Stimulated activated CD4-positive, alpha-beta T cell treated with anti-CD3 and anti-CD28 coated beads, Interleukin-12 subunit alpha, Interleukin-12 subunit beta, amount 100 ng/mL, for 24 hours (primary cell): ENCODE measurements at regions not wholly inside any gene's neighbourhood (a gene's known extent, or its start where the extent isn't known, plus 50 kb on each side); places are given as distances from the start of the nearest gene placed in this dataset.

Experiments used
- DNase-seq, 2 experiments: peaks; one replicate each; pipeline ENCODE4 v3.0.0-alpha.2; 2020; ENCODE audit warnings: low read depth in 2 of 2

DNA sequence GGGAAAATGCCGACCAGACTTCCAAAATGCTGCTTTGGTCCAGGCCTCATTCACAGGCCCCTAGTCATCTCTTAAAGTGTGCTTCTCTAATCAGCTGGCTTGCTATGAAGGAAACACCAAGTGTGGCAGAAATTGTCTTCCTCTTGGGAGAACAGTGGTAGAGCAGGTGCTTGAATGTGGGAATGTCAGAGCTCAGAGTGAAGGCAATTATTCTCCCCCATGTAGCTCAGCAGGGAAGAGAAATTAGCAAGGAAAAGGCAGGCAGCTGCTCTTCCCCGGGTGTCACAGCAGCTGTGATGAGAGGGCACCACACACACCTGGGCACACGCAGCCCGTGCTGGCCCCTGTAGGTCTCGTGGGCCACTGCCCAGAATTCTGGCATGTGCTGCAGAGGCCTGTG lies 358.5 kb downstream of the WDR72 start:
- DNase-seq, result no peak

DNA sequence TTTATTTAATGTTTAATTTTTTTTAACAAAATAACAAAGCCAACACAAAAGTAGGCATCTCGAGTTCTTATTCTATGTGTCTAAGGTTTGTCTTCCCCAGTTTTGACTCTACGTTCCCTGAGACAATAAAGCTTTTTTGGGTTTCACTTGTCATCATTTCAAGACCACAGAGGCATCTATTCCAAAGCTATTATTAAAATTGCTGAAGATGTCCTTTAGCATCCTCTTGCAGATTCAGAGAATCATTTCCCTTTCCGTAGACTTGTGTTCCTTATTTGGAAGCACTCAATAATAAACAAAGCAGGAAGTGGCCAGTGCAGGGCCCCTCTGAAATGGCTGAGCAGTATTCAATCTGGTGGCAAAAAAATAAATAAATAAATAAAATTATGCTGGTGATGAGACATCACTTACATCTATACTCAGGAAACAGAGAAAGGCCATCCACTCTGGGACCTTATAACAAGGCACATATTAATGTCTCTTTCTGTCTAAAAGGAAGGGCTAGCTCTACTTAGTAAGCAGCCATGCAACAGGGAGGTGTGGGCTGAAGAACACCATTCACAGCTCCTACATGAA lies 362.3 kb downstream of the WDR72 start:
- no peak for DNase-seq

DNA sequence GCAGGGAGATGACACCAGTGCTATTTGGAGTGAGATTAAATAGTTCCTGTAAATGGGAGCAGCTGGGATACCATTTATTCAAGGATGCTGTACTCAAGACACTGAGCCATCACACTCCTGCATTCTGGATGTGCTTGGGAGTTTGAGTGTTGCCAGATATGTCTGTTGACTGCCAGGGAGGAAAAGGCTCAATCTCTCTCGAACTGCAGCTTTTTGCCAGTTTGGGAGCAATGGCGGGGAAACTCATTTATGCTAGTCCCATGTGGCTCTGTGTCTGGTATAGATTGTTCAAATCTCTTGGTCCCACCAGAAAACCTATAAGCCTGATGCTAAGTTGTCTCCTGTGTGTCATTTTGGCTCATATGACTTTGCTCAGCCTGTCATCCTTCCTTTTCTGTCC lies 363.6 kb downstream of the WDR72 start:
- no peak for DNase-seq

DNA sequence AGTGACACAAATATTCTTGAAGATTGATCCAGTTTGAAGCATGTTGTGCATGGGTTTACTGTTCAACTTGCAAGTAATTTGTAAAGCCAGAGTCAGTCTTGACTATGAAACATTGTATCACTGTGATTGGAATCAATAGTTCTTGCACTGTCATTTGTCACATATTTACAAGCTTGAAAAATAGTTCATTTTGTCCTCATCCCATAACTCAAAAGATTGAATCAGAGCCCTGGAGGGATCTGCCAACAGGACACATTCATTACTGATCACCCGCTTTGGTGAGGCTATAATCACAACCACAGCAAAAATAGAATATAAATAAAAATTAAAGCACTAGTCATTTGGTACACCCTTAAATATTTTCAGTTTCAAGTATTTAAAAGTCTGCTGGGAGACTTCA lies 368.9 kb downstream of the WDR72 start:
- no peak for DNase-seq

DNA sequence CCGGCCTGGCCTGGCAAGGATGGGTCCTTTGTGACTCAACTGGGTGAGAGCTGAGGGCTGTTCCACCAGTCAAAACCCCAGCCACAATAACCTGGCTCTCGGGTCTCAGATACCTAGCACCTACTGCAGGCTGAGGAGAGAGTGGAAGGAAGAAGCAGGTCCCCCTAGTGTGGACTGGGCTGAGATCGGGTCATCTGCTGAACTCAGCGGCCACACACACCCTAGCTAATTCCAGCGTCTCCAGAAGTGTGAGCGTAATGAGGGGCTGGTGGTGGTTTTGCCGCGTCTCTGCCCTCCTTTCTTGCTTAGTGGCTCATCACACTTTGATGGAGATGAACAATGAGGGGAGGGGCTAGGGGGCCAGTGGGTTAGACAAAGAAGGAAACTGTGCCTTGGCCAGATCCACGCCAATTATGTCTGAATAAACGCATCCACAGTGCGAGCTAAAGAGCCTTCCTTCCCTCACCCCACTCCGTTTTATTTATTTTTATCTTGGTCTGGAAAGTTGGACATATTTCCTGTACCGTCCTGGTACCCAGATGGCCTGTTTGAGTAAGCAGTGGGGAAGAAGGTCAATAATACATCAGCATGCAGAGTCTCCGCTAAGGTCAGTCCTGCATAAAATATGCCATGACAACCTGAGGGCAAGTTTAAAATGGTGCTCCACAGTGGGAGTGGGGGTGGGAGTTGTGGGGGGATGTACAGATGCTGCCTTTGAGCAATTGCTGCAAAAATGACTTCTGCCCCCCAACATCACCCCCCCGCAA lies 370.0 kb downstream of the WDR72 start:
- DNase-seq, result no peak

DNA sequence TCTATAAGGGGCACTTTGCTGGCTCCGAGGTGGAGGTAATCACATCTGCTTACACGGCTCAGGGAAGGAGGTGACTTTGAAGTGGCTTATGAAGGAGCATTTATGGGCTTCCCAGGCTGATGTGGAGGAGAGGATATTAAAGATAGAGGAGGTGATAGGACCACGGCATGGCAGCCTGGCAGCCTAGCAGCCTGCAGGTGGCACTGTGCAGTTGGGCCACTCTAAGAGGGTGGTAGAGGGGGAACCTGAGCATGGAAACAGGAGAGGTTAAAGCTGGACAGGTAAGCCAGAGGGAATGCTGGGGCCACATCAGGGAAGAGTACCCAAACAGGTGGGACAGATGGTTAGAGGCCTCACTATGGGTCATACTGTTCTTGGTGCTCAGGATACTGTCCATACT lies 375.0 kb downstream of the WDR72 start:
- no peak for DNase-seq

DNA sequence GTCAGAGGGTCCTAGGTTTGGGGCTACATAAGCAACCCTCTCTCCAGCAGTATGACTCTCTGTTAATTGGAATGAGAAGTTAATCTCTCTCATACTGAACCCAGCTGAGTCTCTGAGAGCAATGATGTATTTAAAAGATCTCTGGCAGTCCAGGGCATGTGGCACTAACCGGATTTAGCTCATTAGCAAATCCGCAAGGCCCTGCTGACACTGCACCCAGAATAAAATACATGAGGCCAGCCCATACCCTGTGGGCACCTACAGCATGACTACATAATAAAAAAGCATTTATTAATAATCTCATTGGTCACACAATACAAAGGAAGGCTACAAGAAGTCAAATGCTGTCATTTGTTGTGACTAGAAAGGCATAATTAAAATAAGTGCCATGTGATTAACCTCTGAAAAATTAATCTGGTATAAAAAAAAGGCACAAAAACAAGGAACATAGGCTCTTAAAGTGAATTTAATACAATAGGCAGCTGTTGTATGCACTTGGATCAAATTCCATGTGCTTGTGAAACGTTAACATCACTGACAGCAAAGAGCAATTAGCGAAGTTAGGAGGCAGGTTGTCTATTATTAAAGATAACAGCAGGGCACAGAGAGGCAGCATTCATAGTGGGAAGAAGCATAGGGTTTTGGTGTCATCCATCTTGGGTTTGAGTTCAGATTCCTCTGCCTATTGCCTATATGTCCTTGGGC lies 381.2 kb downstream of the WDR72 start:
- no peak for DNase-seq

DNA sequence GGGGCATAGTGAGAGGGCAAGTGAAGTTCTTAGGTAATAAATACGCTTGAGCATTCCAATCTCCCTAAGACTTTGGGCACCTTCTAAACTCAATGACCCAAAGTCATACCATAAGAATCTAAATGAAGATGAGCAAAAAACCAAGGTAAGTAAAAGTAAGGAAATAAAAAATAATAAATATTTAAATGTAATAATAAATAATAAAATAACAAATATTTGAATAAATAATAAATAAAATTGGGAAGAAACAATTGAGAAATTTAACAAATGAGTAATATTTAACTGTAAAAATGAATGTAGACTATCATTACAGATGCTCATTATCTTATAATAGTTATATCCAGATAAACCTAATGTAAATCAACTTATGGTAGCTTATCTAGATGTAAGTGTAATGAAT lies 391.7 kb downstream of the WDR72 start:
- DNase-seq, result no peak

DNA sequence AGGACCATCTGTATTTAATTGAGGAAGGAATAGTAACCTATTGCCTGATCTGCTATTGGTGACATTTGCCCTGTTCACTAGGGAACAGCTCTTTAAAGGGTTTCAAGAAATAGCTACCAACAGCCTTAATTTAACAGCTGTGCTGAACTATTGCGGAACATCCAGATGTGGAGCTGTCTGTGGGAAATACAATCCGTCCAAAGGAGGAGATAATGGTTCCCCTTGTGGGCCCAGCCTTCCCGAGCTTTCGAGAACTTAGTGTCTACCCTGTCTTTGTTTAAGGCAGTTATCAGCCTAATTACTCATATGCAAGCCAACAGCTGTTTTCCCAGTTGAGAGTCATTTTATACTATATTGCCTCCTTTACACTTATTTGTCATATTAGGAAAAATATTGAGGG lies 398.6 kb downstream of the WDR72 start:
- DNase-seq, result no peak

DNA sequence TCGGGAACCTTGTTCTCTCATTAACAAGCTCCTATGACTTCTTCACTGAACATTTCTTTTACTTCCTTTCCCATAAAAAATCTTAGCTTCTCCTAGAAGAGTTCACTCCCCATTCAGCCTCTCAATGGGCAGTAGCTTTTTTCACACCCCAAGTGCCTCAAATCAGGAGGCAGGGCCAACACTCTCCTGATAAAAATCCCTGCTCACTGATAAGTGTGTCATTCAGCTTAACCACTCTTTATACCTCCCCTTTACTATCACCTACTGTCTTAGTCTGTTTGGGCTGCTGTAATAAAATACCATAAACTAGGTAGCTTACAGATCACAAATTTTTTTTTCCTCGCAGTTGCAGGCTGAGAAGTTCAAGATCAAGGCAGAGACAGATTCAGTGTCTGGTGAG lies 400.4 kb downstream of the WDR72 start:
- no peak for DNase-seq

DNA sequence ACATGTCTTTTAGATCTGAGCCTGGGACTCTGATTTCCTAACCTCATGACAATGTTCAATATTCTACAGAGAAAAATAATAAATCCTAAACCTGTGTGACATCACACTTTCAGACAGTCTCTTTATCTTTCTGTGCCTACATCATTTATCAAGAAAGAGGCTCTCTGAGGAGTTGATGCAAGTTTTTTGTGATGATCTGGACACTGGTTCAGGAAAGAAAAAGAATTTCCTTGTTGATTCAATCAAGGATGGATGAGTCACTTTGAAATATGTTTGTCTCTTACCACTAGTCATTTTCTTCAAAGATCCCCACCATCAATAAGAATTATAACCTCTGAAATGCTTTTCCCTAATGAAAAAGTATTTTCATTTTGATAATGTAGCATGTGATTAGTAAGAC lies 404.6 kb downstream of the WDR72 start:
- DNase-seq, result no peak

DNA sequence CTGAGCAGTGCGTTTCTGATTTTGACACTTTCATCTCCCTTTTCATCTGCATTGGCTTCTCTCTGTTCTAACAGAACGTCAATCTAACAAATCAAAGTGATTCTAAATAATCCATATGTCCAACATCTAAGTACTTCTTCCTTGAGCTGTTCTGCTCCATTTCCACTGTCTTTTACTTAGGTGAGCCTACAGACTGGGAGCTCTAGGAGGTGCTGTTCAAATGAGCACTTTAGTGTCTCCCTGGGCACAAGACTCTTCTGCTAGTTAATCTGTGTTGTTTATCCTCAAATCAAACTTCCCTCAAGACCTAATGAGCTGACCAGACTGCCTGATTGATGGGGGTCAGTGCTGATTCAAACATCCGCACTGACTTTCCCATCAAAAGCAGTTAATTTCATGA lies 408.1 kb downstream of the WDR72 start:
- no peak for DNase-seq

DNA sequence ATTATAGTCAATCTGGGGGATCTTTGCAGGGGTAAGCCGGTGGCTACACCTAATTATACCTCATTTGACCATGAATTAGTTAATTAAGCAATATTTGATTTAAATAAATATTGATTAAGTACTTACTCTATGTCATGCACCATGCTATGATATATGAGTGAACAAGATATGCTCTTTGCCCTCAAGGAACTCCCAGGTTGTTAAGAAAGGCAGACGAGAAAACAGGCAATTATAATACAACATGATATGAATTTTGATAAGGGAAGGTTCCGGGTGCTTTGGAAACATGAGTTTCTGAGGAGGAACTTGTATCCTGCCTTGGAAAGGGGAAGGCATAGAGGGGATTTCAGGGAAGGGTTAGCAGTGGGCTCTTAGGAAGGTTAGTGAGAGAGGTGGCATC lies 412.9 kb downstream of the WDR72 start:
- DNase-seq, result no peak

DNA sequence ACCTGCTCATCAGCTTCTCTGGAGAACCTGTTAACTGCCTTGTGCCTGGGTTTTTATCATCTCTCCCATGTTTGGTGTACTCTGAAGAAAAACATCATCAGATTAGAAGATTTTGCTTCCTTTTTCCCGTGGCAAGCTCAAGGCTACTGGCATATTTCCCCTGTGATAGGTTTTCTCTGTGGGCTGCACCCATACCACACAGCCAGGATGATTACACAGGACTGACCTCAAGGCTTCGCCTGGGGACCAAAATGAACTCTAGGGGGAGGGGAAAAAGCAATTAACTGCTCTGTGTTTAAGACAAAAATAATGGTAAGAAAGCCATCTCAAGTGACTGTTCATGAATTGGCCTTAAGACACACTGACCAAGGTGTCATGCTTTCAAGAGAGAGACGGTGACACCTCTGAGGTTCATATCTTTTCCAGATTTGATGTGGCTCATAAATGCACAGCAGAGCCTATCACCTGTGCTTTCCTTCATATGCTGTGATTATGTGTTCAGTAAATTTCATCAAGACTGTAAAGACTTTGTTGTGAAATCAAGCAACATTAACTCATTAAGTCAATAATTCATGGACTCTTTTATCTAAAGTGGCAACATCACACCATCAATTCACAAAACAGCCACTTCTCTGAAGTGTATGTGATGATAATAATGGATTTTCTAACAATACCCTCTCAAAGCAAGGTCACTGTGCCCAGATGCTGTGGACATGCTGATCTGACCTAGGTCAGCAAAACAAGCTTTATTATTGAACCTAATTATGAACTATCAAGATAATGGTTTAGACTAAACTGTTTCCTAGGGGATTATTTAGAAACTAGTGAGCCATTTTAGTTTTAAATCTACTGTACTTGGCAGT lies 427.9 kb downstream of the WDR72 start:
- no peak for DNase-seq

DNA sequence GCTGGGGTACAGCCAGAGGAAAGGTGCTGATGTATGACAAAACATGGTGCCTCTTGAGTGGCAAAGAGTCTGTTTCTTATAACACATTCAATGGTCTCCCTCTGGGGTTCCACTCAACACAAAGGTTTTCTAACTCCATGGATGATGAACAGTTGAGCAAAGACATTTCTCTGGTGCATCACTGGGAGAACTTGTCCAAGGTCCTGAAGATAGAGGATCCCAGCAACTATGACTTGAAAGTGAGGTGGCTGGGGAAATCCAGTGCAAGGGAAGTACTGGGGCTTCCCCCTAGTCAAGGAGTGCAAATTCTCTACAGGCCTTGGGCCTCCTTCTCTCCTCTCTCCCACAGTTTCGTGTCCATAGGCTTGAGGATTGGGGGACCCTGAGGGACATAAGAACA lies 431.1 kb downstream of the WDR72 start:
- no peak for DNase-seq

DNA sequence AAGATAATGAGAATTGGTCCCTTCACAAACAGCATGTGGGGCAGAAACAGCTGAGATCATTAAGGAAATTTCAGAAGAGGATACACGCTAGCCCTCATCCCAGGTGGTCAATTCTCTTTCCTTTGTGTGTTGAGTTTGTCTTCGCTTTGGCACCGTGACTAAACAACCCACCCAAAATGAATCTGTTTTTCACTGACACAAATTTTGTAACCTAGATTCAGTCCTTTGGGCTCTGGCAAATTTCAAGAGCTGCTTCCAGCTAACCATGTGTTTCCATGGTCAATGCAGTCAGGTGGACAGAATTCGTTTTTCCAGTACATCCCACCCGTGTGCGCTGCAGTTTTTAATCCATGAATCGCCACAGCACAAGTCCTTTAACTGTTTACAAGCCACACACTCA lies 435.4 kb downstream of the WDR72 start:
- no peak for DNase-seq

DNA sequence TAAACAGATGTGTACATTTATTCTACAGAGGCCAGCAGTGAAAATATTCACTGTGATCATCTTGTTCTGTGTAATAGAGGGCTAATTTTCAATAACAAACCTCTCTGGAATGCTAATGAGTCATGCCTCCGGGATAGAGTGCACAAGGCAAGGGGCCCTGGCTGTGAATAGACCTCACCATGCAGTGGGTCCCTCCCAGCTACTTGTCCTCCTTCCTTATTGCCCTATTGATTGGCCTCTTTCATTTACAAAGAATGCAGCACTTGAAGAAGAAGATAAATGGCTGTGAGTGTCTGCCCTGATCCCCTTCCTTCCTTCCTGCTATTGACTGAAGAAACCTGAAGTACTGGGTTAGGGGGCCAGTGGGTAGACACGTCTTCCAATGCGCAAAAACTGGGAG lies 436.3 kb downstream of the WDR72 start:
- DNase-seq, result no peak

DNA sequence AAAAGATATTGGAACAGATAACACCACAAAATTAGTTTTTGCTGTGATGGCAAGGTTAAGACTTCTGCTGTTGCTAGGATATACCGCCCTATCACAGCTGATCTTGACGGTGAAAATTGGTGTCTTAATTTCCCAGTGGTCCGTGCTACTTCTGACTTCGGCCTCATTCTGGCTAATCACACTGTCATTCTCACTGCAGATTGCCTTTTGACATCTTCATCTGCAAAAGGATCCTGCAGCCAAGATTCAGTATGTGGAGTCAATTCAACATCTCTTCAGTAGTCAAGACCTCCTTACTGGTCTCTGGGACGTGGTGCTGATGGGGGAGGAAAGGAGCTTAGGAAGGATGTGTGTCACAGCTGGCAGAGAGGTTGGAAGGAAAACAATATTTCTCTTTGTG lies 438.6 kb downstream of the WDR72 start:
- DNase-seq, result no peak

DNA sequence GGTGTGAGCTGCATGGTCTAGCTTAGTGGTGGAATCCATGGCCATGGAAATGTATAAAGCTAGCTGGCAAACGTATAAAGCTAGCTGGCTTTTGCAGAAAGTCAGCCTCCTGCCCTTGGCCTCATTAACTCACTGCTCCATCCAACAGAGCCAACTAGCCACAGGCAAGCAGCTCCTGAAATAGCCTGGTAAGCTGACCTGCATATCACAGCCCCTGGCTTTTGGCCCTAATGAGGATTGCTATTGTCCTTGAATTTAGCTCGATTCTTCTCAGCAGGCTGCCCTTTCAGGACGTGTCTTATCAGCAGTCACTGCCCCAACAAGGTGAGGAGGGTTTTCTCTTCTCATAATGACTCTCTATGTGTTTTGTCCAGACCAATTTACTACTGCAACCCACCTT lies 446.8 kb downstream of the WDR72 start:
- DNase-seq, result no peak

DNA sequence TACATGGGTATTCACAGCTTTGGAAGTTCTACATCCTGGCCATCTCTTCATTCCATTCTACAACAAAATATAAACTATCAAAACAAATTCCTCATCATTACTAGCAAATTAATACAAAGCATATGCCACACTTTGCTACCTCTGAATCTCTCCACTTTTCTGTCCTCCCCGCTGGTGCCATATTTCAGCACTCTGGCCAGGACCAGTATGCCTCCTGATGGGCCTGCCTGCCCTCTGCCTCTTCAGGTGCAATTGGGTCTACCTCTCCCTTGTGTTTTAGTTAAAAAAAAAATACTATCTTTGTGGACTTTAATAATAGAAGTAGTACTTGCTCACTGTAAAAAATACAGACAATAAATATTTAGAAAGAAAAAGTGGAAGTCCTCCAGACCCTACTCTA lies 448.8 kb downstream of the WDR72 start:
- DNase-seq, result no peak

DNA sequence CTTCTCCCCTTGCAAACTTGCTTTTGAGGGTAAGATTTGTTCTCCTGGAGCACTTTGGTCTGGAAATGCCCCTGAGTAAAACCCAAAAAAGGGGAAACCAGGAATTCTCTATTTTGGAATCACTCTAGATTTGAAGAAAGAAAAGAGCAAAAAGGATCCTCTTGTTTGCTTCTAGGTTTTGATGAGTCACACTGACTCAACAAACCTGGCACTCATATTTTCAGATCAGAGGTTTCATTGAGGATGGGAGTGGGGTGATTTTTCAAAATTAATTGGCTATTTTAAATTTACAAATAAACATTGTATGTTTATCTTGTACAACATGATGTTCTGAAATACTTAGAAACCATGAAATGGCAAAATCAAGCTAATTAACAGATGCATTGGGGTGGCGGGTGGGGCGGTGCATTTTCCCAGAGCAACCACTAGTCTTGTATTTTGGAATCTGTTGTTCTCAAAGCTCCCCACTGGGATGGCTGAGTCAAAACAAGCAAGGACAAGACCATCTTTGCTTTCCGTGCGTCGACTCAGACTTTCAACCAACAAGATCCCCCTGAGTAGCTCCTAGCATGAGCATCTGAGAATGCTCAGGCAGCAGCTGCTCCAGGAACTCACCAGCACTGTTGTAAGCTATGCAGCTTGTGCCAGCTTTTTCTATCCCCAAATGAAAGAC lies 451.4 kb downstream of the WDR72 start:
- no peak for DNase-seq

DNA sequence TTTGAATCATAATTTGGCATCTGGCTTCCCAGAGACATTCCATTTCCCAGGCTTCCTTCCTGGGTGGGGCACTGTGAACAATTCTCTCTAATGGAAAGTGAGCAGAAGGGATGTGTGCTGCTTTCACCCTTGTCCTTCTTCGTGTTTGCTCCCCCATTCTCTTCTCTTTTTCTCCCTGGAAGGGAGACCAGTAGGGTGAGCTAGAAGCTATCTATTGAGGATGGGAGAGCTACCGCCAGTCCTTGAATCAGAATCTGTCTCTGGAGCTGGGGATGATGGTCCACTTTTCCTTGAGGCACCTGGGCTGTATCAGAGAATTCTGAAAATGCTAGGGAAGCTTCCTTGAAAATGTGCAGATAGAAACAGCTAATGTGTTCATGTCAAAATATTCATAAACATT lies 453.9 kb downstream of the WDR72 start:
- DNase-seq, result no peak
